PC-3 (cell line): ENCODE measurements at regions not wholly inside any gene's neighbourhood (a gene's known extent, or its start where the extent isn't known, plus 50 kb on each side); places are given as distances from the start of the nearest gene placed in this dataset.

Source experiments
- CTCF ChIP-seq: fragments of 300-600 bp; sonication (generic); conservative IDR thresholded peaks from 2 replicates; pipeline ENCODE4 v1.5.1; 2017; ENCODE audit warnings: antibody characterized with exemption, low read depth, mild to moderate bottlenecking, low read length
- EZH2 ChIP-seq: fragments of 300-600 bp; sonication (generic); IDR thresholded peaks from one replicate; pipeline ENCODE4 v1.6.1; 2017; ENCODE audit warnings: antibody characterized with exemption, mild to moderate bottlenecking, low read length; ENCODE audit not compliant: unreplicated experiment
- EZH2phosphoT487 ChIP-seq: fragments of 300-600 bp; sonication (generic); IDR thresholded peaks from 2 replicates; pipeline ENCODE4 v1.6.1; 2018; ENCODE audit warnings: mild to moderate bottlenecking, antibody characterized with exemption, low read length, borderline replicate concordance

DNA sequence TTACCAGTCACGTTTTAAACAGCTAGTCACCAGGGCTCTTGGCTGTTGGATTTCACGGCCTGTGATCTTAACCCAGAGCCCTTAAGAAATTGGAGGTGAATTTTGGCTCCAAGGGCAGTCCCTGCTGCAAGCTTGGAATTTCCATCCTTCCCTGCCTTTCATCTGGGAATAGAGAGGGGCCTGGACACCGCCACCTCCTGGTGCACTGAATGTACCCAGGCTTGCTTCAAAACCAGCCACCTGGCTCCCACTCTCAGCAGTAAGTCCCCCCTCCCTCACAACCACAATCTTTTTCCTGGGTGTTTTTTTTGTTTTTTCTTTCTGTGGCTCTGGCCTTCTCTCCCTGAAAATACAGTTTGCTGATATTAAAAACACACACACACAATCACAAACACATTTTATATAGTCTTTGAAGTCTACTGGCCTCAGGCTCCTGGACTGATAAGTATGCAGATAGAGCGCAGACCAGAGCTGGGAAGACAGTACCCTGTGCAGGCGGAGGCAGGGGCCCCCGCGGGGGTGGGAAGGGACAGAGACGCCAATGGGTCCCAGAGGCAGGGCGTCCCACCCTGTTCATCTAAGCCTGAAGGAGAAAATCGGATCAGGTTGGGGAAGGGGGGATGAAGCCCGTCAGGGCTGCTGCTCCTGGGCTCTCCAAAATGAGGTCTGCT lies 65.8 kb upstream of the IGSF21 start:
- TF ChIP-seq CTCF: 0 out of 2 replicates have a peak, but pooled peaks have one; percentile 26
- no peak for TF ChIP-seq EZH2phosphoT487
- no peak for TF ChIP-seq EZH2
